ENCODE measurements at regions not wholly inside any gene's neighbourhood (a gene's known extent, or its start where the extent isn't known, plus 50 kb on each side); places are given as distances from the start of the nearest gene placed in this dataset.
A peak's percentile ranks its signal among the peaks of the same experiment; 100 is the strongest.

DNA sequence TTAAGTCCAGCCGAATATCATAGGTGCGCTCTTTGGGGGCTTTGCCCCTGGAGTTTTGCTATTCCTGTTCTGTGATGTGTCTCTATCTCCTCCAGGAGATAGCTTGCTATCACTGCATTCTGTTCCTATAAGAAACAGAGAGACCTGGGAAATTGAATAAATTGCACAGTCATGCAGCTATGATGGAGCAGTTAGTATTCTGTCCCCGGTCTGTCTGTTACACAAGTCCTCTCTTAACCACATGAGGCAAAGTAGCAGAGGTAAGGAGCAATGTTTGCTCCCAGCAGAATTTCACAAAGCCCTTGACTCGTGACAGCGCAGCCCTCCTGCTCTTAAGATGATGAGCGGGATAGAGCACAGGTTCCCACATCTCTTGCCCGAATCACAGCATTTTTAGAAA lies 63.9 kb upstream of the GRHL3 start:
- 86% methylated on average over 7 of the region's 7 CpGs for WGBS (ENCODE audit: insufficient coverage, low coverage, low lambda C conversion rate, missing lambda C conversion rate)
- Histone ChIP-seq H3K27ac (no peak overlapping the region), H3K9me3 (no peaks in the 10 kb centered on the region), H3K4me3 (no peak overlapping the region), H3K27me3 (no peaks in the 10 kb centered on the region), H3K4me1 (no peaks in the 10 kb centered on the region), H3K36me3 (no peaks in the 10 kb centered on the region)
- DNase-seq (no peak), ATAC-seq (no peak)
- TF ChIP-seq POLR2A (IDR thresholded peaks at IDR 0.05) = no peak
- TF ChIP-seq, protein P1, sequence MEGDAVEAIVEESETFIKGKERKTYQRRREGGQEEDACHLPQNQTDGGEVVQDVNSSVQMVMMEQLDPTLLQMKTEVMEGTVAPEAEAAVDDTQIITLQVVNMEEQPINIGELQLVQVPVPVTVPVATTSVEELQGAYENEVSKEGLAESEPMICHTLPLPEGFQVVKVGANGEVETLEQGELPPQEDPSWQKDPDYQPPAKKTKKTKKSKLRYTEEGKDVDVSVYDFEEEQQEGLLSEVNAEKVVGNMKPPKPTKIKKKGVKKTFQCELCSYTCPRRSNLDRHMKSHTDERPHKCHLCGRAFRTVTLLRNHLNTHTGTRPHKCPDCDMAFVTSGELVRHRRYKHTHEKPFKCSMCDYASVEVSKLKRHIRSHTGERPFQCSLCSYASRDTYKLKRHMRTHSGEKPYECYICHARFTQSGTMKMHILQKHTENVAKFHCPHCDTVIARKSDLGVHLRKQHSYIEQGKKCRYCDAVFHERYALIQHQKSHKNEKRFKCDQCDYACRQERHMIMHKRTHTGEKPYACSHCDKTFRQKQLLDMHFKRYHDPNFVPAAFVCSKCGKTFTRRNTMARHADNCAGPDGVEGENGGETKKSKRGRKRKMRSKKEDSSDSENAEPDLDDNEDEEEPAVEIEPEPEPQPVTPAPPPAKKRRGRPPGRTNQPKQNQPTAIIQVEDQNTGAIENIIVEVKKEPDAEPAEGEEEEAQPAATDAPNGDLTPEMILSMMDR (IDR thresholded peaks at IDR 0.05) = no peak
- intact Hi-C loops (cut with DNase I) = no loop called here

DNA sequence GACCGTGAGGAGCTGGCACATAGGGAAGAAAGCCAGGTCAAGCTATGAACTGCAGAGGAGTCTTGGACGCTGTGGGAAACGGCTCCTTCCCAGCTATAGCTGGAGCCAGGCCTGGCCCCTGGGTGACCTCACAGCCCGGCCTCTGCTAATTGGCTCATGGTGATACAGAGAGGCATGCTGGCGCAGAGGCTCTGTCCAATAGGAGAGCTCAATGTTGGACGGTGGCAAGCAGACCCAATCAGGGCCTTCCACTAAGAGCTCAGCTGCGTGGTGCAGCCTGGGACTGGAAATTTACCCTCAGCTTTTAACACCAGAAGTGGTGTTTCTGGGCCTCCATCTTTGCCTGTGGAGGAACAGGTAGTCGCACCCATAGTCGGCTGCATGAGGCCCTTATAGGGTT lies 64.4 kb upstream of the GRHL3 start:
- intact Hi-C loops (cut with DNase I) = no loop called here

DNA sequence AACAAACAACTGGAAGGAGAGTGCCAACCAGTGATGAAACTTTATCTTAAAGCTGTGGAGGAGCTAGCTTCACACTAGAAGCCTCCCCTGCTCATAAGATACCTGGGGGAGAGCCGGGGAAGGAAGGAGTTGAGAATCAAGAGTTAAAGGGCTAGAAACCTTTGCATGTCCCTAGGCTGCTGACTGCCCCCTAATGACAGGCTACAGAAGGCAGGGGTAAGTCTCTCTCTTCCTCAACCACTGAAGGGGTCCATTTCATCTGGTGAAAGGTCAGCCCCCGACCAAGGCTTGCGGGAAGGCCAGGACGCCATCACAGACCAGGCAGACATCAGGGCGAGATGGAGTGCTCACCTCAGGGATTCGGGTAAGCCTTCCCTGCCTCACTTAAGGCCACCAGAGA lies 65.6 kb upstream of the GRHL3 start:
- Histone ChIP-seq H3K36me3 (no peaks in the 10 kb centered on the region), H3K4me3 (no peak overlapping the region), H3K9me3 (no peaks in the 10 kb centered on the region), H3K4me1 (no peaks in the 10 kb centered on the region), H3K27ac (no peak overlapping the region), H3K27me3 (no peaks in the 10 kb centered on the region)
- no CpG with 5 or more reads among the region's 6 CpGs for WGBS (ENCODE audit: insufficient coverage, low coverage, low lambda C conversion rate, missing lambda C conversion rate)
- ATAC-seq (no peak), DNase-seq (peak in 1 of 3 donors; percentile 17)
- TF ChIP-seq, protein P1 (IDR thresholded peaks at IDR 0.05) = no peak
- no peak for TF ChIP-seq POLR2A (IDR thresholded peaks at IDR 0.05)
- intact Hi-C loops (cut with DNase I) = no loop called here

More for the DNA sequence above, 64.4 kb upstream of the GRHL3 start:
- no peaks in the 10 kb centered on the region for H3K36me3 ChIP-seq
- no peak for ATAC-seq
- no peak overlapping the region for H3K27ac ChIP-seq
- no peaks in the 10 kb centered on the region for H3K27me3 ChIP-seq
- H3K4me3 ChIP-seq = no peak overlapping the region
- TF ChIP-seq, protein P1 (IDR thresholded peaks at IDR 0.05) = no peak
- TF ChIP-seq POLR2A (IDR thresholded peaks at IDR 0.05) = no peak
- no peak for DNase-seq
- no peaks in the 10 kb centered on the region for H3K9me3 ChIP-seq
- H3K4me1 ChIP-seq = no peaks in the 10 kb centered on the region
- WGBS (ENCODE audit: insufficient coverage, low coverage, low lambda C conversion rate, missing lambda C conversion rate) = 100% methylated on average over 1 of the region's 9 CpGs

DNA sequence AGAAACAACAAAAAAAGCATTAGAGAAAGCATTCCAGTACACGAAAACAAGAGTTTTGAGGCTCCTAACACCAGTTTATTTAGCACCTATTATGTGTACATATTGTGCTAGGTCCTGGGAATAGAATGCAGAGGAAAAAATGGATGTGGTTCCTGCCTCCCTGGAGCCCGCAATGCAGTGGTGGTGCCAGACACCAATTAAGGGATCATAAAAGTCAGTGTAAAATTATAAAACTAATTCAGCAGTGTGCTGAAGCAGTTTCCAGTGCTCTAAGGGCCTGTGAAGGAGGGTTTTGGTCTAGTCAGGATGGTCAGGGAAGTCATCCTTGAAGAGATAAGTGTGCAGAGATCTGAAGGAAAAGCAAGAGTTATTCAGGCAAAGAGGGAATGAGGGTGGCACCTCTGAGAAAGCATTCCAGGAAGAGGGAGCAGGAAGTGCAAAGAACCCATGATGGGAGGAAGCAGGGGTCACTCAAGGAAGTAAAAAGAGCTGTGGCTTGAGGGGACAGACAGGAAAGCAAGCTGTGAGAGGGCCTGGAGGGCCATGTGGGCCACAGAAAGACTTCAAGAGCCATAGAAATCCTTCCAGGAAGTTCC lies 65.2 kb upstream of the IFNLR1 start:
- no peaks in the 10 kb centered on the region for H3K27me3 ChIP-seq
- H3K27ac ChIP-seq = no peak overlapping the region
- H3K9me3 ChIP-seq = no peaks in the 10 kb centered on the region
- intact Hi-C loops (cut with DNase I) = no loop called here
- no peak for DNase-seq
- no peaks in the 10 kb centered on the region for H3K4me1 ChIP-seq
- H3K36me3 ChIP-seq = no peaks in the 10 kb centered on the region
- H3K4me3 ChIP-seq = no peak overlapping the region
- no peak for TF ChIP-seq POLR2A (IDR thresholded peaks at IDR 0.05)
- TF ChIP-seq, protein P1 (IDR thresholded peaks at IDR 0.05) = no peak
- 75% methylated on average over 2 of the region's 2 CpGs for WGBS (ENCODE audit: insufficient coverage, low coverage, low lambda C conversion rate, missing lambda C conversion rate)
- no peak for ATAC-seq

DNA sequence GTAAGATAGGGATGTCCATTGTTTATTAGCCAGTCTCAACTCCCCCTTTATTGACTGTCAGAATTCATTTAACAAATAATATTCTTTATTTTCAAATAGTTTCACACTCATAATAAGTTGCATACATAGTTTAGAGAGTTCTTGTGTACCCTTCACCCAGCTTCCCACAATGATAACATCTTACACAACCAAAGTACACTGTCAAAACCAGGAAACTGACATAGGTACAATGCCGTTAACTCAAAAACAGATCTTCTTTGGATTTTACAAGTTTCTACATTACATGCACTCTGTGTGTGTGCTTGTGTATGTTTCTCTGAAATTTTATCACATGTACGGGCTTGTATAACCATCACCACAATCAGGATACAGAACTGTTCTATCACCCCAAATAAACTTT lies 64.4 kb upstream of the IFNLR1 start:
- peak in 1 of 3 donors; percentile 3 for DNase-seq
- WGBS (ENCODE audit: insufficient coverage, low coverage, low lambda C conversion rate, missing lambda C conversion rate) = 74% methylated on average over 2 of the region's 2 CpGs

More for the DNA sequence above, 64.4 kb upstream of the IFNLR1 start:
- no peaks in the 10 kb centered on the region for H3K36me3 ChIP-seq
- TF ChIP-seq, protein P1 (IDR thresholded peaks at IDR 0.05) = no peak
- no peak for TF ChIP-seq POLR2A (IDR thresholded peaks at IDR 0.05)
- intact Hi-C loops (cut with DNase I) = no loop called here
- H3K27ac ChIP-seq = no peak overlapping the region
- no peak overlapping the region for H3K4me3 ChIP-seq
- H3K27me3 ChIP-seq = no peaks in the 10 kb centered on the region
- no peaks in the 10 kb centered on the region for H3K4me1 ChIP-seq
- no peak for ATAC-seq
- H3K9me3 ChIP-seq = no peaks in the 10 kb centered on the region

Measured in right lobe of liver (tissue), 6 donors.